SKM-1 (cell line): ENCODE measurements at regions not wholly inside any gene's neighbourhood (a gene's known extent, or its start where the extent isn't known, plus 50 kb on each side); places are given as distances from the start of the nearest gene placed in this dataset.
"Not testable (repeated sequence)": the region's sequence is repeated elsewhere in the genome, so short reads cannot be mapped to it uniquely, and the experiment has no call there.

Source experiments
- DNase-seq: peaks from one replicate; lab custom pipeline; 2025; ENCODE audit not compliant: unreplicated experiment; lab: John Stamatoyannopoulos, UW

- no peak for DNase-seq
Observed at GRCh38 chr9:74073897-74074296, 423.2 kb upstream of the RORB start.

- DNase-seq, result no peak
Observed at GRCh38 chr9:74078647-74079046, 418.5 kb upstream of the RORB start.

DNA sequence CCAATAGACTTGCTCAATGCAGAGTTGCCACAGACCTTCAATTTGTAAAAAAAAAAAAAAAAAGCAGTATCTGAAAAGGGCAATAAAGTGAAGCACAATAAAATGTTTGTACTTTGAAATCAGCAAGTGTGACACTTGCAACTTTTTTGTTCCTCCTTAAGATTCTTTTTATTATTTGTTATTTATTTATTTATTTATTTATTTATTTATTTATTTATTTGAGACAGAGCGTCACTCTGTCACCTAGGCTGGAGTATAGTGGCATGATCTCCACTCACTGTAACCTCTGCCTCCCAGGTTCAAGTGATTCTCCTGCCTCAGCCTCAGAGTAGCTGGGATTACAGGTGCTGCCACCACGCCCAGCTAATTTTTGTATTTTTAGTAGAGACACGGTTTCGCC lies 416.5 kb upstream of the RORB start:
- not testable (repeated sequence) for DNase-seq

DNA sequence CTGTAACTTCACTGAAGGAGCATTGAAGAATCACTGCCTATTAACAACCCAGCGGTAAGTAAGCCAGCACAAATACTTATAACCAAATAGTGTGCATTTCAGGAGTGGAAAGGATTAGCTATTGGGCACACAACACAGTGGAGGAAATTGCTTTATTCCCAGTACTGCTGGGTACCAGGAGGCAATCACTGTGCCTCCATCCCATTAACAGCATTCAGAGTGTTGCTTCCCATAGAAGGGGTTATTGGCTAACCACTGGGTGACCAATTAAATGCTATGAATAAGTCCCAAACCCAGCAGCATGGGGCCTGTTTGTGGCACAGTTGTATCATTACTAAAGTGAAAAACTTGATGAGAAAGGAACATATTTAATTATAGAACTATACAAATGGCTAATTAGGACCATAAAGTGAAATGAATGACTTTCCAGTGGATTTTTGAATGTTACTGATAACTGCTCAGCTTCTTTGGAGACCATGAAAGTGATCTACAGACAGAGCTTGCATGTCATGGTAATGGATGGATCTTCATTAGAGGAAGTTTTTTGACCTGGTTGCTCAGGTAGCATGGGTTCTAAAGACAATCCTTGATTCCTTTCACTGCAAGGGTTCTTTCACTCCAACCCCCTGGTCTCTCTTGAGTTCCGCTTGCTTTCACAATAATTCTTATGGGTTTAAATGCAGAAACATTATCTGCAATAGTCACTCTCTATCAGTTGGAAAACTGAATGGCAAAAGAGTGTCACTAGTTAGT lies 413.3 kb upstream of the RORB start:
- DNase-seq, result no peak

- DNase-seq, result not testable (repeated sequence)
Observed at GRCh38 chr9:74085384-74086037, 411.6 kb upstream of the RORB start.

DNA sequence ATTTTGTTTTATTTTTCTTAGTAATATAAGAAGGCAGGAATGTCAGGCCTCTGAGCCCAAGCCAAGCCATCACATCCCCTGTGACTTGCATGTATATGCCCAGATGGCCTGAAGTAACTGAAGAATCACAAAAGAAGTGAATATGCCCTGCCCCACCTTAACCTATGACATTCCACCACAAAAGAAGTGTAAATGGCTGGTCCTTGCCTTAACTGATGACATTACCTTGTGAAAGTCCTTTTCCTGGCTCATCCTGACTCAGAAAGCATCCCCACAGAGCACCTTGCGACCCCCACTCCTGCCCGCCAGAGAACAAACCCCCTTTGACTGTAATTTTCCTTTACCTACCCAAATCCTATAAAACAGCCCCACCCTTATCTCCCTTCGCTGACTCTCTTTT lies 406.2 kb upstream of the RORB start:
- not testable (repeated sequence) for DNase-seq

- no peak for DNase-seq
Observed at GRCh38 chr9:74092491-74092834, 404.7 kb upstream of the RORB start.

GRCh38 chr9:74094037-74094436 lies 403.1 kb upstream of the RORB start:
- DNase-seq, result not testable (repeated sequence)

DNA sequence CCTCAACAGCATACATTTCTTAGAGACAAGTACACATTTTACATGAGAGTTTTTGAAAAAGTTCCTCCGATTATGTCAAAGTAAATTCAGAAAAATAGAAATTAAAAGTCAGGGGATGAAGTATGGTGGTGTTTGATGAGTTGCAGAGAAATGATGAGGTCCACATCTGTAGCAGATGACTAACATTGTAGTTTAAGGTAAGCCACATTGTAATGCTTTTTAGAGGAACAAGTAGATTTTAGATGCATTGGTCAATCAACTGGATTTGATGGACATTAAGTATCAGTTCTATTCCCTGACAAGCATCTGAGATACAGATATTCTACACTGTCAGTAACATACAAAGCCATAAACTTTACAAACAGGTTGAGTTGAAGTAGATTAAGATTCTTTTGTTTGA lies 402.4 kb upstream of the RORB start:
- no peak for DNase-seq

GRCh38 chr9:74095925-74096324 lies 401.2 kb upstream of the RORB start:
- no peak for DNase-seq

GRCh38 chr9:74096420-74096819 lies 400.7 kb upstream of the RORB start:
- DNase-seq, result no peak

DNA sequence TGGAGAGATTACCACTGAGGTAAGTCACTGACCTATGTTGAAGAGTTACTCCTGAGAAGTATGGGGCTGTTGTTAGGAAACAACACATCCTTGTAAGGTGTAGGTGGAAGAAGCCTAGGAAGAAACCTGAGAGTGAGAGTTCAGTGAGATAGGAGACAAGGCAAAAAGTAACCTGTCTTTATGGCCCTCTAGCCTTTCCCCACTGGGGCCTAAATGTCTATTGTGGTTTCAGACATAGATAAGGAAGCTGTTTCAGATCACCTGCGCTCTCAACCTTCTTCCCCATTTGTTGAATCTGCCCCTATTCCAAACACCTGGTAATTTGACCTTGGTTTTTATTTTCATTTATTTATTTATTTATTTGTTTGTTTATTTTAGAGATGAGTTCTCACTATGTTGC lies 397.1 kb upstream of the RORB start:
- DNase-seq, result no peak

- DNase-seq, result not testable (repeated sequence)
Observed at GRCh38 chr9:74102148-74102547, 395.0 kb upstream of the RORB start.

DNA sequence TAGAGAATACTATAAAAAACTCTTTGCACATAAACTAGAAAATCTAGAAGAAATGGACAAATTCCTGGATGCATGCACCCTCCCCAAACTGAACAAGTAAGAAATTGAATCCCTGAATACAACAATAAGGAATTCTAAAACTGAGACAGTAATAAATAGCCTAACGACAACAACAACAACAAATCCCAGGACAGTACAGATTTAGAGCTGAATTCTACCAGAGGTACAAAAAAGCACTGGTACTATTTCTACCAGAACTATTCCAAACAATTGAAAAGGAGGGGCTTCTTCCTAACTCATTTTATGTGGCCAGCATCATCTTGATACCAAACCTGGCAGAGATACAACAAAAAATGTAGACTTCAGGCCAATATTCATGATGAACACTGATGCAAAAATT lies 394.4 kb upstream of the RORB start:
- DNase-seq, result no peak

- no peak for DNase-seq
Observed at GRCh38 chr9:74107692-74108091, 389.4 kb upstream of the RORB start.

DNA sequence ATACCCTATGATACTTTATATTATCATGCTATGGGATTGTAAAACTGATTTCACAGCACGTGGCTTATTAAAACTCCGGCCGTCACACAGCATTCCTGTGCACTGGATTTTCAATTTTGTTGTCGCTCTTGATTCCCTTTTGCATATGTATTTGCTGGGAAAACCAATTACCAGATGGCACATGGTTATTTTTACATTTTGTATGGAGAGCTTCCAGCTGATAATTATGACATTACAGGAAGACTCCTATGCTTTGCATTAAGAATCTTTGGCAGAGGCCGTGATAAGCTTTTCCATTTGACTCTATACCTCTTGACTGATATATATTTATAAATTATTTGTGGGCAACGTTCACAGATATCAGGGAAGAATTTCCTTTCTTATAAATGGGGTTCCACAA lies 381.2 kb upstream of the RORB start:
- DNase-seq, result no peak

- no peak for DNase-seq
Observed at GRCh38 chr9:74117151-74117550, 380.0 kb upstream of the RORB start.

DNA sequence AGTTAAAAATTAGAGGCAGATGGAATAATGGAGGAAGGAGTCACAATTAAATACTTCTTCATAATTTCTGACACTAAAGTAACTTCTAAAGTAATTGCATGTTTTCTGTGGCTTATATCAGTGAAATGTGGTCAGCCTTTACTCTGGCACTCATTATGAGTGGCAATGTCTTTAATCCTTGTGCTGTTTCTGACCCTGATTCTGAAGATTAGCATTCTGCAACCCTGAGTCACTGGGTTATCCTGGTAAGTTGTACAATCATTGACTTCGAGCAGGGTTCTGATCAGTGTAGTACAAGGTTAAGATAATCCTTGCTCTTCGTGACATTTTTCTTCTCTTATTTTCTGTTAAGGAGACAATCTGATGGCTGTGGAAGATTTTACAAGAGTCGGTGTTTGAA lies 379.4 kb upstream of the RORB start:
- no peak for DNase-seq

GRCh38 chr9:74120061-74120460 lies 377.1 kb upstream of the RORB start:
- no peak for DNase-seq

- no peak for DNase-seq
Observed at GRCh38 chr9:74120470-74120869, 376.7 kb upstream of the RORB start.

GRCh38 chr9:74122216-74122615 lies 374.9 kb upstream of the RORB start:
- DNase-seq, result no peak

- DNase-seq, result no peak
Observed at GRCh38 chr9:74122661-74123060, 374.5 kb upstream of the RORB start.

DNA sequence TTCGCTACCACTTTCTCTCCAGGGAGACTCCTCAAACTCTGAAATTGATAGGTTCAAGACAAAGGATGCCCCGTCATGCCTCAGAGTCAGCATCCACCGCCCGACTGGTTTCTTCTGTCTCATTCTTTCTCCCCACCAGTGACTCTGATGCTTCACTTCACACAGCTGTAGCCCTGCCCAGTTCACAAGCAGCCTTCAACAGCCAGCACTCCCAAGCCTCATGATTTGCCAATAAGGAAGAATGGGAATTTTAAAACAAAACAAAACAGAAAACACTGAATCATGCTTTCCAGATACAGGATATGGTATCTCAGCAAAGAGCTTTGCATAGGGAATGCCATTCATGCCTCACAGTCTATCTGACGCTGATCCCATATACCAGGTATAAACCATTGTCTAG lies 371.2 kb upstream of the RORB start:
- DNase-seq, result no peak
